SU-DHL-6 (cell line): ENCODE measurements at regions not wholly inside any gene's neighbourhood (a gene's known extent, or its start where the extent isn't known, plus 50 kb on each side); places are given as distances from the start of the nearest gene placed in this dataset.

ENCODE experiments used
- H2AFZ ChIP-seq: fragments of 200-600 bp; sonication (generic); 2 replicates; pipeline ENCODE4 v1.6.1; 2014; ENCODE audit warnings: low read depth, mild to moderate bottlenecking, moderate library complexity, mixed read lengths, antibody characterized with exemption, low read length; ENCODE audit not compliant: severe bottlenecking
- H3F3A ChIP-seq: fragments of 200-600 bp; shearing (Covaris generic); 2 replicates; pipeline ENCODE4 v1.6.0; 2016; ENCODE audit warnings: antibody characterized with exemption, mild to moderate bottlenecking; ENCODE audit not compliant: insufficient read depth
- H3K27ac ChIP-seq: fragments of 200-600 bp; sonication (generic); 2 replicates; pipeline ENCODE4 v1.5.1; 2016; ENCODE audit warnings: low read depth, mild to moderate bottlenecking, low read length, moderate library complexity, mixed read lengths
- H3K27me3 ChIP-seq: fragments of 200-600 bp; sonication (generic), shearing (Covaris generic); 2 replicates; pipeline ENCODE4 v1.6.0; 2014; ENCODE audit warnings: mild to moderate bottlenecking, low read length
- H3K36me3 ChIP-seq: fragments of 200-600 bp; sonication (generic); 2 replicates; pipeline ENCODE4 v1.6.1; 2014; ENCODE audit warnings: mild to moderate bottlenecking, low read length, mixed read lengths
- H3K4me2 ChIP-seq: fragments of 300-600, 200-600 bp; shearing (Covaris generic), sonication (generic); 2 replicates; pipeline ENCODE4 v1.6.0; 2014; ENCODE audit warnings: low read length, low read depth, mild to moderate bottlenecking; ENCODE audit not compliant: poor library complexity, severe bottlenecking
- H3K4me3 ChIP-seq: fragments of 200-600 bp; sonication (generic); 2 replicates; pipeline ENCODE4 v1.5.1; 2014; ENCODE audit warnings: antibody characterized with exemption, low read length, mild to moderate bottlenecking, mixed read lengths; ENCODE audit not compliant: insufficient read depth, poor library complexity, severe bottlenecking
- H3K79me2 ChIP-seq: fragments of 200-600 bp; sonication (generic); 2 replicates; pipeline ENCODE4 v1.6.1; 2014; ENCODE audit warnings: mild to moderate bottlenecking, low read length, moderate library complexity; ENCODE audit not compliant: insufficient read depth
- H3K9ac ChIP-seq: fragments of 200-600 bp; sonication (generic); 2 replicates; pipeline ENCODE4 v1.7.0; 2014; ENCODE audit warnings: mild to moderate bottlenecking, low read length
- H3K9me2 ChIP-seq: fragments of 200-600 bp; sonication (generic); replicated peaks from 2 replicates; pipeline ENCODE4 v1.6.1; 2014; ENCODE audit warnings: low read length; ENCODE audit not compliant: insufficient read depth
- H3K9me3 ChIP-seq: fragments of 200-600 bp; sonication (generic); 2 replicates; pipeline ENCODE4 v1.6.1; 2014; ENCODE audit warnings: low read length, mixed read lengths; ENCODE audit not compliant: insufficient read depth
- H4K20me1 ChIP-seq: fragments of 200-600 bp; sonication (generic); 2 replicates; pipeline ENCODE4 v1.6.1; 2014; ENCODE audit warnings: low read depth, mild to moderate bottlenecking, antibody characterized with exemption, low read length, moderate library complexity, mixed read lengths
- EZH2phosphoT487 ChIP-seq: fragments of 200-600 bp; sonication (generic), shearing (Covaris generic); conservative IDR thresholded peaks from 2 replicates; pipeline ENCODE4 v1.6.1; 2018; ENCODE audit warnings: mild to moderate bottlenecking, antibody characterized with exemption, low read length, moderate library complexity, mixed read lengths
- TF ChIP-seq, protein P1 (sequence below): fragments of 200-600 bp; sonication (generic); IDR thresholded peaks from one replicate; pipeline ENCODE4 v1.5.1; 2017; ENCODE audit warnings: antibody characterized with exemption, mild to moderate bottlenecking, low read length, moderate library complexity; ENCODE audit not compliant: insufficient read depth, poor library complexity, severe bottlenecking

GRCh38 chr12:34625116-34625515 is 602.8 kb downstream of the ALG10 start:
- TF ChIP-seq, protein P1, sequence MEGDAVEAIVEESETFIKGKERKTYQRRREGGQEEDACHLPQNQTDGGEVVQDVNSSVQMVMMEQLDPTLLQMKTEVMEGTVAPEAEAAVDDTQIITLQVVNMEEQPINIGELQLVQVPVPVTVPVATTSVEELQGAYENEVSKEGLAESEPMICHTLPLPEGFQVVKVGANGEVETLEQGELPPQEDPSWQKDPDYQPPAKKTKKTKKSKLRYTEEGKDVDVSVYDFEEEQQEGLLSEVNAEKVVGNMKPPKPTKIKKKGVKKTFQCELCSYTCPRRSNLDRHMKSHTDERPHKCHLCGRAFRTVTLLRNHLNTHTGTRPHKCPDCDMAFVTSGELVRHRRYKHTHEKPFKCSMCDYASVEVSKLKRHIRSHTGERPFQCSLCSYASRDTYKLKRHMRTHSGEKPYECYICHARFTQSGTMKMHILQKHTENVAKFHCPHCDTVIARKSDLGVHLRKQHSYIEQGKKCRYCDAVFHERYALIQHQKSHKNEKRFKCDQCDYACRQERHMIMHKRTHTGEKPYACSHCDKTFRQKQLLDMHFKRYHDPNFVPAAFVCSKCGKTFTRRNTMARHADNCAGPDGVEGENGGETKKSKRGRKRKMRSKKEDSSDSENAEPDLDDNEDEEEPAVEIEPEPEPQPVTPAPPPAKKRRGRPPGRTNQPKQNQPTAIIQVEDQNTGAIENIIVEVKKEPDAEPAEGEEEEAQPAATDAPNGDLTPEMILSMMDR = peak; percentile 45
- TF ChIP-seq EZH2phosphoT487 = no peak
- H3K9ac ChIP-seq = no peak overlapping the region
- H3K36me3 ChIP-seq = no peaks in the 10 kb centered on the region
- H4K20me1 ChIP-seq = no peaks in the 10 kb centered on the region
- H3K9me2 ChIP-seq = no peaks in the 10 kb centered on the region
- no peaks in the 10 kb centered on the region for H3K27me3 ChIP-seq
- H3K4me2 ChIP-seq = no peak overlapping the region
- H2AFZ ChIP-seq = no peak overlapping the region
- H3K27ac ChIP-seq = no peak overlapping the region
- H3K79me2 ChIP-seq = no peaks in the 10 kb centered on the region
- no peaks in the 10 kb centered on the region for H3K9me3 ChIP-seq
- H3K4me3 ChIP-seq = no peak overlapping the region
- H3F3A ChIP-seq = no peaks in the 10 kb centered on the region

DNA sequence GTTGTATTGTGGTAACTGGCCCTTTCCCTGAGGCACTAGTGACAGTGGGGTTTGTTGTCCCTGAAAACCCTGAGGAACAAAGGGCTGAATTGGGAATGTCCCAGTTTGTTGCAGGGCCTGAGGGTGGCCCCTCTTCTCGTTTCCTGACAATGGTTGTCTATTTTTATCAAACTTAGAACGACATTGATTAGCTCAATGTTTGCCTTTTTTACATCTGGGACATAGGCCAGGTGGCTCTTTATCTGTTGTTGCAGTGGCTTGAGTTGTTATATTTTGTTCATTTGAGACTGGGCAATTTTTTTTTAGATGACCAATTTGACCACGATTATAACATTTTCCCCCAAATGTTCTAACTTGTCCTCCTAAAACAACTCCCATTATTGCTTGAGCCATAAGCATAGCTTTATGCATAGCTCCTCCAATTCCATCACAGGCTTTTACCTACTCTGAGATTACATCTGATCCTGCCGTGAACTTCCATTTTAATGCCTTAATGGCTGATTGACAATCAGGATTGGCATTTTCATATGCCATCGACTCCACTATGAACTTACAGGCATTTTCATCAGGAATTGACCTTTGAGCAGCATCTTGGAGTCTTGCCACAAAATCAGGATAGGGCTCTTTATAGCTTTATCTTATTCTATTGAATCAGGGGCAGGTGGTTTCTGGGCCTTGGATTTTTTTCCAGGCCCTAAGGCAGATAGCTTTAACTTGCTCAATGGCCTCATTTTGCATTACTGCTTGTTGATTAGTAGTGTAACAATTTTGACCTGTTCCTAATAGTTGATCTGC is 604.3 kb downstream of the ALG10 start:
- no peak overlapping the region for H3K9ac ChIP-seq
- no peak overlapping the region for H3K4me3 ChIP-seq
- H3K27ac ChIP-seq = no peak overlapping the region
- H3K9me2 ChIP-seq = no peaks in the 10 kb centered on the region
- H2AFZ ChIP-seq = no peak overlapping the region
- no peaks in the 10 kb centered on the region for H4K20me1 ChIP-seq
- no peaks in the 10 kb centered on the region for H3K27me3 ChIP-seq
- no peak for TF ChIP-seq EZH2phosphoT487
- TF ChIP-seq, protein P1 = no peak
- no peaks in the 10 kb centered on the region for H3K36me3 ChIP-seq
- no peaks in the 10 kb centered on the region for H3F3A ChIP-seq
- no peaks in the 10 kb centered on the region for H3K79me2 ChIP-seq
- no peaks in the 10 kb centered on the region for H3K9me3 ChIP-seq
- H3K4me2 ChIP-seq = no peak overlapping the region
